NCI-H128 (cell line): ENCODE measurements at regions not wholly inside any gene's neighbourhood (a gene's known extent, or its start where the extent isn't known, plus 50 kb on each side); places are given as distances from the start of the nearest gene placed in this dataset.

Experiments used
- DNase-seq: peaks from one replicate; lab custom pipeline; 2025; ENCODE audit not compliant: unreplicated experiment; lab: John Stamatoyannopoulos, UW

DNA sequence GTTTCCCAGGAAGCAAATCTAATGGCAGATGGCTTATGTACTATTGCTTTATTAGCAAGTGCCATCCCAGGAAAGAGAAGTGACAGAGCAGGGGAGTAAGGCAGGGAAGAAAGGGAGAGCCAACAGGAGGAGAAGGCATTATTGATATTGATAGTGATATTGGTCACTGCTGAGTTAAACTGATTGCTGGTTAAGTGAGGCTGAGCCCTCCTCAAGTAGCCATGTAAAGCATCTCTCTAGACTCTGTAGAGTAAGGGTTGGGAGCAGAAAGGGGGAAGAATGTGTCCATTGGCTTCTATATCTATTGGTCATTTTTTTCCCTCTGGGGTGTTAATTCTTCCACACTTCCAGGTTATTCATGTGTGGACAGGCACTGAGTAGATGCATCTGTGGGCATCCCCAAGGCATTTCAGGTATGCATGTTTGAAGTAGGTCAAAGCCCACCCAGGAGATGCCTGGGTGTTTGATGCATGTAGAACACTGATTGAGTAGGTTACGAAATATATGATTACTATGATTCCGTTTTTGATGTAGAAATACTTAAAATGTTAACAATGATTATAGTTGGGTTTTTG, 290.5 kb upstream of the DPYD start:
- no peak for DNase-seq

DNA sequence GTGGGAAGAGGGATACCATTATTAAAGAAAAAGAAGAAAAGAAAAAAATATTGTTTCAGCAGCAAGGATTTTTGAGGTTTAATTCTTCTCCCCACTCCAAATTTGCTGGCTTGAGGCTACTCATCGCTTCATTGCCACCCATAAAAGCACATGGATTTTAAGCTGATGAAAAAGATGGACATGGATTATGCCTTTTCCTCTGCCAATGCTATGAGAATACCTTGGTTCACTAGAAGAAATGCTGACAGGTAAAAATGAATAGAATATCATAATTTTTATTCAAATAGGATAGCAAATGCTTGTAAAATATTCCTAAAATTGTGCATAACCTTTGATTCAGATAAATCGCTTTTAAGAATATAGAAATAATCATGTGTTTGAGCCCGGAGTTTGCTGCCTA, 289.7 kb upstream of the DPYD start:
- DNase-seq, result no peak

DNA sequence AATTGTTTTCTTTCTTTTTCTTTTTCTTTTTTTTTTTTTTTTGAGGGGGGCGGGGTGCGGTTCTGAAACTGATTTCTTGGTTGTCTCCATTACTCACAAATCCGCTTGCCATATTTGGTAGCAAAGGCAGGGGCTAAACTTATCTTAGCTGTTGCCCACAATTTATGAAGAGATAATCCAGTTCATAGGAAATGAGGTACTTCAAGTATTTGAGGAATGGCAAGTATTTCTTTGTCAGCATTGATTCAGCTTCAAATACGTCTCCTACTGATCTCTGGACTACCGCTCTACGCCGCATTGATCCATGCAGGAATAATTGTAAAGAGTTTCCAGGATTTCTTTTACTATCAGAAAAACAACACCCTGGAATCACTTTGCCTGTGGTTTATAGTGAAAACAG, 289.2 kb upstream of the DPYD start:
- no peak for DNase-seq

GRCh38 chr1:98205291-98206017, 284.6 kb upstream of the DPYD start:
- DNase-seq, result no peak

DNA sequence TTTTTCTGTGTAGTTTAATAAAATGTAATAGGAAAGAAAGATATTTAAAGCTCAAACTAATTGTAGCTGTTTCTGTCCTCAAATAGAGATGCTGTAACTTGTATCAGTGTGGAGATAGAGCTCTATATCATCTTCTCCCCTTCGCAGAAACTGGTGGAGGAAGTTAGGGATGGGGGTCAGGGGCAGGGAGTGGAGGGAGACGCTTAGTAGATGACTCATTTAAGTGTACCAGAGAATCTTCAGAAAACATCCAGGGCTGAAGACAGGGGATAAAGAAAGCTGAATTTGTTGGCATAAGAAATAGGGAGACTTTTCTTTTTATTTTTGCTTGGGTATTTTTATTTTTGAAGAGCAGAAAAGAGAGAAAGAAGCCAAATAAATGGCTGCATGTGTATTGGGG, 282.6 kb upstream of the DPYD start:
- DNase-seq, result no peak

GRCh38 chr1:98201666-98202081, 280.8 kb upstream of the DPYD start:
- DNase-seq, result no peak

DNA sequence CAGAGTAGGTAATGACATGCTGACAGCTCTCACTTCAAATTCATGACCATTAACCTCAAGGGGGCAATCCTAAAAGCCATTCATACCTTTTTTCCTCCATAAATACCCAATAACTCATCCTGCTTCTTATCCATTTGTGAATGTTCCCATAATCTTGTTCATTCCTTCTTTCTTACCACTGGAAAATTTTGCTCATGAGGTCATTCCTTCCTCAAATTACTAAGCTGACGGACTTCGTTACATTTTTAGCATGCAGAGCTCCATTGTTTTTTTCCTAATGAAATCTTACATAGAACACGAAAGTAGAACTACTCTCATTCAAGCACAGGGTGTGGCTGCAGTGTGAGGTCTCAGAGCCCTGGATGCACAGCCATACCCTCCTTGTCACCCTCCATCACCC, 276.5 kb upstream of the DPYD start:
- DNase-seq, result no peak

GRCh38 chr1:98196012-98196411, 275.2 kb upstream of the DPYD start:
- DNase-seq, result no peak

DNA sequence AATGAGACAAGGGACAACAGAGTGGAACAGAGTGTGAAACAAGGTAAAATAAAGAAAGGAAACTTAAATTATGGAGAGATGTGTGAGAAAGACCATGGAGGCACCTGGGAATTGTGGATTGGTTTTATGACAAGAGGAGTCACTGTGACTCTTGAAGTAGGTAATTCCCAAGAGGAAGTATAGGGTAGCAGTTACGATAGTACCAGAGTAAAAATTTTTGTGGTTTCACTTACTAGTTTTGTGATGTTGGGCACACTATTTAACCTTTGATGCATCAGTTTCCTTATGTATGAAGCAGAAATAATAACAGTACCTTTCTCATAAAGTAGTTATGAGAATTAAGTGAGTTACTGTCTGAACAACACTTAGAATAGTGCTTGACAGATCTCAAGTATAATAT, 267.9 kb upstream of the DPYD start:
- DNase-seq, result no peak

DNA sequence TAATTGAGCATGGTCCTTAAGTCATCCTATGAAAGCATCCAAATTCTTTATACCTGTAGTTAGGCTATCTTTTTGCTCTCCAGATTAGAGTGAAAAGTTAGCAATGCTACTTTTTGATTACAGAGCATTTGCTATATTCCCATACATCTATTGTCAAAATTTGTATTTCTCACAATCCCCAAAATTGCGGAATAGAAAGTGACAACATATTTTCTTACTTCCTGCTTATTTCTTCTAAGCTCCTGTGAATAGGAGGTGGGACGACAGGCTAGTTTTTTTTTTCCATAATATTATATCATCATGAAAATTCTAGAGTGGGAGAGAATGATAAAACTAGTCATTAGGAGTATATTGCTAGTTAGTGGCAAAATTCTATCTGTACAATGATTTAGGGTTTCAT, 264.0 kb upstream of the DPYD start:
- DNase-seq, result no peak

DNA sequence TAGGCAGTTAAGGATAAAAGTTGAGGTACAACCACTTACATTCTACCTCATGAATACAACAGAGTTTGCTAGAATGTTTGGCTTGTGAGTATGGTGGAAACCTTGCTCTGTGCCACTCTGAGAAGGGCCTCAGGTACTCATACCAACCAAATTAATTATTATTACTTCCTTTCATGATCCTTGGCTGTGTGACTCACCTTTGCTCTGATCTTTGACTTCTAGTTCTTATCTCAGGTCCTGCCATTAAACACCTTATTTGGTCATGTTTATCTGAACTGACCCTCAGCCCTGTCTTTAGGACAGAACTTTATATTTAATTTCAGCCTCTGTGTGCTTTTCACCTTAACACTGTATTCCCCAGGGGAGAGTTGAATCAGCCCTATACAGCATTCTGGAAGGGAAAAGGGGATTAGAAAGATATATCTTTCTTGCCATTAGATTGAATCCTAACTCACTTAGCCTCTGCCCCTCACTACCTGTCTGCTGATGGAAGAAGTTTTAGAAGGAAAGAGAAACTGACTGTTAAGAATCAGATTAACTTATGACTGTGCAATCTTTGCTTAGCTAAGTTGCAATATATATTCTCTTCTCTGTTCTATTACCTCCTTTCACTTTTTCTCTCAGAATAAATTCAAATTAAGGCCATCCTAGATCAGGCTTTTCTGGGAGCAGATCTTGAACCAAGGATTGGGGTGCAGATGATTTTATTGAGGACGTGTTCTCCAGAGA, 260.4 kb upstream of the DPYD start:
- DNase-seq, result no peak

GRCh38 chr1:98179151-98179773, 258.4 kb upstream of the DPYD start:
- DNase-seq, result no peak

DNA sequence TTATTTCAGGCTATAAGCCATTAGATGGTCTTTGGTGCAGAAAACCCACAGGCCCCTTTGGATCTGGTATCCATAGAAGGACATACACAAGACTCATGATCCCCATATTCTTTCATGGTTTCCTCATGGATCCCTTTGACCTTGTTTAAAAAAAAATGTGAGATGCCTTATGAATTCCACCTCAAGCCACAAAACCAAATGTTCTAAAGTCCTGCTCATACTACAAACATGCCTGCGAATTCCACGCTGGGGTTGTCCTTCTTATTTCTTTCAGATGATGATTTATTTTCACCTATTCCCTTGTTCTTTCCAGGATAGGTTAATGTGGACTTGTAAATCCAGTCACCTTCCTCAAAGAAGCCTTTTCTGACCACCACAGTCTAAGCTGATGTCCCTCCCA, 256.9 kb upstream of the DPYD start:
- no peak for DNase-seq

DNA sequence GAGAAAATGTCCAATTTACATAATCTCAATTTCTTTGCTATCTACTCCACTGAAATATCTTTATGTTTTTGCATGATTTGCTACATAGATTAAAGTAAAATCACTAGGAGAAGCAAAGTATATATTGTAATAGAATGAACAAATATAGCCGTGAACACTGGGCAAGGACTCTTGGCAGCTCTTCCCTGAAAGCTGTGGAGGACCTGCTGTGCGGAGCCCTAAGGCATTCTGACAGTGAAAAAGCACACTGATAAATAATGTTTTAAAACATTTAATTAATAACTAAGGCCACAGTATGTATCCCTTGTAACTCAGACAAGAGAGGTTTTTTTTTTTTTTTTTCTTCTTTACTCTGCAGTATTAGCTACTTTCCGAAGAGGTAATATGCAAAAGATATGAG, 256.1 kb upstream of the DPYD start:
- DNase-seq, result no peak

DNA sequence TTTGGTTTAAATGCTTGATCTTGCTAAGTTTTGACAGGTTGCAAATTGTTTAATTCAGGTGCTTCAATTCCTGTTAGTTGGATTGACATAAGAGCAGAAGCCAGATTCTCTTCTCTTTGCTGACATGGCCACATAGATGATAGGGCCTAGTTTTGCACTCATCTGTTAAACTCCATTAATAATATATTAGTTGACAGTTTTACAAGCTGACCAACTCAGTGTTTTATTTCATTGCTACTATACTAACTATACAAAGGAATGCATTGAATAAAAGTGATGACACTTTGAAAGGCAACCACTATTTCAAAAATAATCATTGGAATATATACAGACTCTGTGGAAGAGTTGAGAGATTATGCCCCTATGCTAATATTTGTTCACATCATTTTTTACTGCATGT, 255.6 kb upstream of the DPYD start:
- no peak for DNase-seq

- no peak for DNase-seq
These were observed 251.7 kb upstream of the DPYD start for GRCh38 chr1:98172578-98172977.

DNA sequence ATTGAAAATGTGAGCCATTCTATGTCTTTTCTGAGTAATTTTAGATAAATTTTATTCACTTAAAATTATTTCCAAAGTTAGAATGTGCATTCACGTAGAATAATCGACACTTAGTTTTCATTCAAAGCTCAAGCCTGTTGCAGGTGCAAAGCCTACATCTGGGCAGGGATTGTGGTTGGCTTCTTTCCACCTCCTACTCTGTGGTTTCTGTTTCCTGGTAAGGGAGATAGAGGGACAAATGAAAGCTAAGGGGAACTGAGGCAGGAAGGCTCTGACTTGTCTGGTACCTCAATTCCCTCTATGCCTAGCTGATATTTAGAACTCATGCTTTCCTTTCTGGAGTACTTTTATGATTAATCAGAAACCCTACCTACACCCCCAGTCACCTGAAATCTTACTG, 251.2 kb upstream of the DPYD start:
- no peak for DNase-seq

GRCh38 chr1:98164509-98164908, 243.7 kb upstream of the DPYD start:
- no peak for DNase-seq

GRCh38 chr1:98157524-98158313, 236.9 kb upstream of the DPYD start:
- no peak for DNase-seq

DNA sequence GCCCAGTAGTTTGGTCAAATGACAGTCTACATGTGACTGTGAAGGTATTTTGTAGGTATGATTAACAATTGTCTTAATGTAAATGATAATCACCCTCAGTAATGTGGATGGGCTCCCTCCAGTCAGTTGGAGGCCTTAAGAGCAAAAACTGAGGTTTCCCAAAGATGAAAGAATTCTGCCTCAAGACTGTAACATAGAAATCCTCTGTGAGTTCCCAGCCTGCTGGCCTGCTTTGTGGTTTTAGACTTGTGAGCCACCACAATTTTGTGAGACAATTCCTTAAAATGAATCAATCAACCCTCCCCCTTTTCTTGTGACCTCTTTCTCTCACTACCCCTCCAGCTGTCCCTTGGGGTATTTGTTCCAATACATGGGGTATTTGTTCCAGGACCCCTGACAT, 226.4 kb upstream of the DPYD start:
- no peak for DNase-seq

DNA sequence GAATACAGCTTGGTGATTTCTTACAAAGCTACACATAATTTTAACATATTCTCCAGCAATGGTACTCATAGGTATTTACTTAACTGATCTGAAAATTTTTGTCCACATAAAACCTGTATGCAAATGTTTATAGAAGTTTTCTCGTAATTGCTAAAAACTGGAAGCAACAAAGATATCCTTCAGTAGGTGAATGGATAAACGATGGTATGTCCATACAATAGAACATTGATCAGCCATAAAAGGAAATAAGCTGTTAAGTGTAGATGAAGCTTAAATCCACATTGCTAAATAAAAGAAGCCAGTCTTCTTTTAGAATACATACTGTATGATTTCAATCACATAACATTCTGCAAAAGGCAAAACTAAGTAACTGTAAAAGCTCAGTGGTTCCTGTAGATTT, 224.8 kb upstream of the DPYD start:
- no peak for DNase-seq
